Pancreas (tissue), 10 donors: ENCODE measurements at regions not wholly inside any gene's neighbourhood (a gene's known extent, or its start where the extent isn't known, plus 50 kb on each side); places are given as distances from the start of the nearest gene placed in this dataset.

Experiments
- ATAC-seq, 4 donors: fragments of 200-7000 bp; cut with Tn5 transposase; one replicate each; pipeline versions ENCODE4 v1.8.0 to v1.9.1; 2020; ENCODE audit warnings: mild to moderate bottlenecking in 4 of 4, moderate library complexity in 4 of 4
- DNase-seq, 6 donors: peaks; one replicate each; pipeline ENCODE4 v3.0.0-alpha.2; 2020
- FAIRE-seq: peaks from 2 replicates; lab custom pipeline; 2012; peaks lifted over from hg19 to GRCh38; lab: Jason Lieb, UNC
- H3K27ac ChIP-seq, 4 donors: fragments of 200-600 bp; sonication (generic); 1 replicate in 3 of 4; 2 replicates in 1 of 4; pipeline versions ENCODE4 v1.5.0 to v1.8.0; 2020
- H3K27me3 ChIP-seq, 4 donors: fragments of 200-600 bp; one replicate each; pipeline ENCODE4 v1.8.0; 2021
- H3K36me3 ChIP-seq, 3 donors: fragments of 200-600 bp; sonication (generic) in 1 of 3; one replicate each; pipeline versions ENCODE4 v1.5.0 to v1.8.0; 2020 to 2021
- H3K4me1 ChIP-seq, 3 donors: fragments of 200-600 bp; one replicate each; pipeline ENCODE4 v1.8.0; 2021
- H3K4me3 ChIP-seq, 4 donors: fragments of 200-600 bp; sonication (generic) in 2 of 4; one replicate each; pipeline versions ENCODE4 v1.5.0 to v1.8.0; 2020 to 2021
- H3K9me3 ChIP-seq, 4 donors: fragments of 200-600 bp; one replicate each; pipeline ENCODE4 v1.8.0; 2021
- WGBS, 2 donors: extraction: QIAGEN DNeasy Blood & Tissue Kit; methylation state at CpG; one replicate each; pipeline ENCODE4 v1.1.7; 2013; 5-methylcytosine and 5-hydroxymethylcytosine counted together
- intact Hi-C, 3 donors: fragments of 100-400 bp; cut with DNase I; formaldehyde crosslinking; loops; one replicate each; pipeline versions ENCODE4 v1.11.1 to v1.14.2; 2022
- TF ChIP-seq, protein P1 (sequence below), 4 donors: fragments of 200-600 bp; sonication (generic) in 3 of 4; IDR thresholded peaks; one replicate each; pipeline versions ENCODE4 v1.5.0 to v1.8.0; 2021; ENCODE audit warnings: antibody characterized with exemption in 4 of 4
- donor health status: healthy with polysubstance abuse.
- donor health status: DM: no; HTN: no; CAD: no; lungs with moderate emphysema.
- donor health status: DM: no; HTN: no; CAD: no.
- donor health status: control.
- donor health status: control.
- donor health status: Bipolar disorder and iron deficiency.
- donor health status: DM: yes; HTN: yes; CAD: no.
- donor health status: DM: no; HTN: no; CAD: no.
- donor health status: DM: no; HTN: no; CAD: no.
- donor health status: DM: yes; HTN: yes; CAD: no.

DNA sequence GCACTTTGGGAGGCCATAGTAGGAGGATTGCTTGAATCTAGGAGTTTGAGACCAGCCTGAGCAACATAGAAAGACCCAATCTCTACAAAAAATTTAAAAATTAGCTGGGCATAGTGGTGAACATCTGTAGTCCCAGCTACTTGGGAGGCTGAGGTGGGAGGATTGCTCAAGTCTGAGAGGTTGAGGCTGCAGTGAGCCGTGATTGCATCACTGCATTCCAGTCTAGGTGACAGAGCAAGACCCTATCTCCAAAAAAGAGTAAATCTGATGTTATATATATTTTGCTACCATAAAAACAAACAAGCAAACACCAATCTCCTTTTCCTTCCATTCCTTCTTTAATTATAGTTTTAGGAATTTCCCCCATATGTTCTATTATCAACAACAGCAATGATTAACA lies 74.2 kb upstream of the RNU6-1 start:
- FAIRE-seq, result no peak
- intact Hi-C loops, result no loop called here

DNA sequence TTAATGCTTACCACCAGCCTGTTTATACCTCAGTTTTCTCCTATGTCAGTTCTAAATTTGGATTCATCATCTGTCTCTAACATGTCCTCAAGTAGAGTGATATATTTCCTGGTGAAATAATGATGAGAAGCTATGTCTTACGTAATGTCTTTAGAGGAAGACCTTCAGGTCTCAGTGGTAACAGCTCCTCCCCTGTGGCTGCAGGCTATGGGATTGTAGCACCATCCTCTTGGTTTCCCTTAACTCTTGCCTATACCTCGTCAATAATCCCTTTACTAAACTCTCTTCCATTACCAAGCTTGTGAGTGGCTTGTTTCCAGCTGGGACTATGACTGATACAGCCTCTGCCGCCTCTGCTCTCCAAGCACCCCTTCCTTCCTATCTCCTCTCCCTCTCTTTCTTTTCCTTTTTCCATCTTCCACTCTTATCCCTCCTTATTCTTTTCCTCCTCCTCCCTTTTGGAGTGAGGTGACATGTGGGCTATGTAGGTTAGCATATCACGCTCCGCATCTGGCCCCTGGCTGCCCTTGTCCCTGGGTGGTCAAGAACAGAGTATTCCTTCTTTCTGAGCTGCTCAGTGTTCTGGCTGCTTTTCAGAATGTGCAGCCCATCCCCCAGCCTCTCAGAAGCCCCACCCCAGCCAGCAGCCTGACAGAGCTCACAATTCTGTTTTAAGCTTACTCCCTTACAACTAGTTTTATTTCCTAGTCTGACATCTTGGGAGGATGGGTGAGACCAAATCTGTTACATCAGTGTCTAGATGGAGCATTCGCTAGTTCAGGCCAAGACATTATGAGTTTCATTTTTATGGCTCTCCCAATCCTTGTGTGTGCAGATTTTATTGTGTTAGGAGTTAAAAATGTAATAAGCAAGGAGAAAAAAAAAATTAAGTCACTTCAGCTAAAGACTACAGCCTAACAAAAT lies 75.0 kb upstream of the RNU6-1 start:
- Histone ChIP-seq H3K4me1 (peaks cover 22 to 33% (median 33%) of the 10 kb centered on the region in 3 donors), H3K4me3 (peak overlapping the region in 1 of 4 donors; percentile 1), H3K27me3 (no peaks in the 10 kb centered on the region), H3K36me3 (no peaks in the 10 kb centered on the region), H3K27ac (peak overlapping the region; percentile 28 to 82 (median 72)), H3K9me3 (no peaks in the 10 kb centered on the region)
- intact Hi-C loops, result no loop called here
- DNase-seq (peak in 5 of 6 donors; percentile 34 to 60 (median 52)), FAIRE-seq (peak; percentile 85), ATAC-seq (peak; percentile 53 to 65 (median 58))
- 17 to 20% methylated on average over 6 of the region's 6 CpGs for WGBS, 2 donors
- TF ChIP-seq, protein P1, sequence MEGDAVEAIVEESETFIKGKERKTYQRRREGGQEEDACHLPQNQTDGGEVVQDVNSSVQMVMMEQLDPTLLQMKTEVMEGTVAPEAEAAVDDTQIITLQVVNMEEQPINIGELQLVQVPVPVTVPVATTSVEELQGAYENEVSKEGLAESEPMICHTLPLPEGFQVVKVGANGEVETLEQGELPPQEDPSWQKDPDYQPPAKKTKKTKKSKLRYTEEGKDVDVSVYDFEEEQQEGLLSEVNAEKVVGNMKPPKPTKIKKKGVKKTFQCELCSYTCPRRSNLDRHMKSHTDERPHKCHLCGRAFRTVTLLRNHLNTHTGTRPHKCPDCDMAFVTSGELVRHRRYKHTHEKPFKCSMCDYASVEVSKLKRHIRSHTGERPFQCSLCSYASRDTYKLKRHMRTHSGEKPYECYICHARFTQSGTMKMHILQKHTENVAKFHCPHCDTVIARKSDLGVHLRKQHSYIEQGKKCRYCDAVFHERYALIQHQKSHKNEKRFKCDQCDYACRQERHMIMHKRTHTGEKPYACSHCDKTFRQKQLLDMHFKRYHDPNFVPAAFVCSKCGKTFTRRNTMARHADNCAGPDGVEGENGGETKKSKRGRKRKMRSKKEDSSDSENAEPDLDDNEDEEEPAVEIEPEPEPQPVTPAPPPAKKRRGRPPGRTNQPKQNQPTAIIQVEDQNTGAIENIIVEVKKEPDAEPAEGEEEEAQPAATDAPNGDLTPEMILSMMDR (IDR thresholded peaks at IDR 0.05), result no peak

More for the DNA sequence above, 74.2 kb upstream of the RNU6-1 start:
- TF ChIP-seq, protein P1 (IDR thresholded peaks at IDR 0.05), result no peak
- Histone ChIP-seq H3K4me1 (peaks cover 22 to 33% (median 33%) of the 10 kb centered on the region in 3 donors), H3K36me3 (no peaks in the 10 kb centered on the region), H3K9me3 (no peaks in the 10 kb centered on the region), H3K4me3 (no peak overlapping the region), H3K27ac (peak overlapping the region; percentile 28 to 82 (median 72)), H3K27me3 (no peaks in the 10 kb centered on the region)
- DNase-seq (no peak), ATAC-seq (no peak)
- 92 to 94% methylated on average over 1 of the region's 1 CpG for WGBS, 2 donors

- no peaks in the 10 kb centered on the region for H3K9me3 ChIP-seq
- TF ChIP-seq, protein P1 (IDR thresholded peaks at IDR 0.05), result no peak
- ATAC-seq (peak; percentile 92 to 96 (median 96)), DNase-seq (peak; percentile 75 to 90 (median 77)), FAIRE-seq (peak; percentile 23)
- 2 to 7% methylated on average over 7 of the region's 7 CpGs for WGBS, 2 donors
- peaks cover 22 to 33% (median 33%) of the 10 kb centered on the region in 3 donors for H3K4me1 ChIP-seq
- H3K27me3 ChIP-seq, result no peaks in the 10 kb centered on the region
- peak overlapping the region; percentile 28 to 82 (median 72) for H3K27ac ChIP-seq
- intact Hi-C loops, result no loop called here
- peak overlapping the region in 1 of 4 donors; percentile 1 for H3K4me3 ChIP-seq
- no peaks in the 10 kb centered on the region for H3K36me3 ChIP-seq
Measured at GRCh38 chr15:67915461-67916374, 75.9 kb upstream of the RNU6-1 start.

DNA sequence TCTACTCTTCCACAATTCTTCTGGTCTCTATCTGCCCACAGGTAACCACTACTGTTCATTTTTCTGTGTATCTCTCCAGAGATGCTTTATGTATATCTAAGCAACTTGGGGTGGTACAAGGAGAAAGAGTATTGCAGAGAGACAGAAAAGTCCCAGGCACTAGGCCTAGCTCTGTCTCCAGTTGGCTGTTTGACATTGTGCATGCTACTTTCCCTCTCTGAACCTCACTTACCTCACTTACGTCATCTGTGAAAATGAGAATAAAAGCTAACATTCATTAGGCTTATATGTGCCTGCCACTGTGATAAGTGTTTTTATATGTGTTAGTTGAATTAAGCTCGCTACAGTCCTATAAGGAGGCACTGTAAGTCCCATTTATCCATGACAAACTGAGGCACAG lies 76.7 kb upstream of the RNU6-1 start:
- intact Hi-C loops, result no loop called here
- no peaks in the 10 kb centered on the region for H3K36me3 ChIP-seq
- no peak for ATAC-seq
- no peaks in the 10 kb centered on the region for H3K9me3 ChIP-seq
- H3K27ac ChIP-seq, result peak overlapping the region; percentile 28 to 82 (median 72)
- no peak for DNase-seq
- TF ChIP-seq, protein P1 (IDR thresholded peaks at IDR 0.05), result no peak
- no peak for FAIRE-seq
- H3K4me1 ChIP-seq, result peaks cover 22 to 33% (median 33%) of the 10 kb centered on the region in 3 donors
- no peaks in the 10 kb centered on the region for H3K27me3 ChIP-seq
- 44 to 48% methylated on average over 2 of the region's 2 CpGs for WGBS, 2 donors
- no peak overlapping the region for H3K4me3 ChIP-seq
